GM12891 (cell line): ENCODE measurements at regions not wholly inside any gene's neighbourhood (a gene's known extent, or its start where the extent isn't known, plus 50 kb on each side); places are given as distances from the start of the nearest gene placed in this dataset.
"Not testable (repeated sequence)": the region's sequence is repeated elsewhere in the genome, so short reads cannot be mapped to it uniquely, and the experiment has no call there.

ENCODE experiments used
- DNase-seq: peaks from one replicate; pipeline ENCODE4 v3.0.0; 2011; ENCODE audit warnings: low spot score; ENCODE audit not compliant: insufficient read length
- FAIRE-seq: peaks from 2 replicates; lab custom pipeline; 2011; peaks lifted over from hg19 to GRCh38; lab: Jason Lieb, UNC
- PAX5 ChIP-seq: IDR thresholded peaks from 2 replicates; pipeline ENCODE4 v1.6.1; 2011; ENCODE audit warnings: low read length, moderate library complexity, mild to moderate bottlenecking; ENCODE audit not compliant: insufficient read depth, severe bottlenecking
- POLR2A ChIP-seq: IDR thresholded peaks from 2 replicates; pipeline ENCODE4 v1.6.1; 2011; ENCODE audit warnings: low read depth, low read length, control low read depth
- POLR2AphosphoS5 ChIP-seq: IDR thresholded peaks from 2 replicates; pipeline ENCODE4 v1.6.1; 2011; ENCODE audit warnings: low read depth, low read length, control low read depth
- POU2F2 ChIP-seq: IDR thresholded peaks from 2 replicates; pipeline ENCODE4 v1.6.1; 2011; ENCODE audit warnings: low read depth, mild to moderate bottlenecking, control low read depth, low read length, moderate library complexity
- SPI1 ChIP-seq: IDR thresholded peaks from 2 replicates; pipeline ENCODE4 v1.6.1; 2011; ENCODE audit warnings: low read depth, low read length, control low read depth
- TAF1 ChIP-seq: IDR thresholded peaks from 2 replicates; pipeline ENCODE4 v1.6.1; 2011; ENCODE audit warnings: low read depth, low read length, control low read depth

- no peak for FAIRE-seq
- no peak for TF ChIP-seq POU2F2
- TF ChIP-seq PAX5 = no peak
- no peak for TF ChIP-seq TAF1
- TF ChIP-seq POLR2A = no peak
- no peak for TF ChIP-seq SPI1
- TF ChIP-seq POLR2AphosphoS5 = no peak
- DNase-seq = no peak
Measured at GRCh38 chr22:26931471-26931870, 274.1 kb downstream of the MIAT start.

- no peak for DNase-seq
- TF ChIP-seq TAF1 (no peak), POLR2AphosphoS5 (no peak), POU2F2 (no peak), POLR2A (no peak)
- FAIRE-seq = no peak
Measured at GRCh38 chr22:26933105-26933590, 275.8 kb downstream of the MIAT start.

- FAIRE-seq = no peak
- TF ChIP-seq POLR2AphosphoS5 (no peak), SPI1 (no peak), POU2F2 (no peak), PAX5 (no peak), POLR2A (no peak), TAF1 (no peak)
- DNase-seq = no peak
Measured at GRCh38 chr22:26937213-26937612, 279.8 kb downstream of the MIAT start.

GRCh38 chr22:26939466-26939865 lies 282.1 kb downstream of the MIAT start:
- no peak for DNase-seq
- no peak for TF ChIP-seq POU2F2
- TF ChIP-seq TAF1 = no peak
- no peak for TF ChIP-seq POLR2A
- no peak for TF ChIP-seq PAX5
- no peak for TF ChIP-seq POLR2AphosphoS5
- FAIRE-seq = no peak

- FAIRE-seq (no peak), DNase-seq (no peak)
- TF ChIP-seq SPI1 (no peak), TAF1 (no peak), POU2F2 (no peak), POLR2AphosphoS5 (no peak), PAX5 (no peak), POLR2A (no peak)
Measured at GRCh38 chr22:26941896-26942636, 284.7 kb downstream of the MIAT start.

GRCh38 chr22:26942637-26942957 lies 285.2 kb downstream of the MIAT start:
- TF ChIP-seq POLR2AphosphoS5 = no peak
- TF ChIP-seq TAF1 = no peak
- no peak for TF ChIP-seq SPI1
- TF ChIP-seq PAX5 = no peak
- TF ChIP-seq POLR2A = no peak
- TF ChIP-seq POU2F2 = no peak
- no peak for DNase-seq
- FAIRE-seq = no peak

GRCh38 chr22:26945565-26945964 lies 288.2 kb downstream of the MIAT start:
- no peak for TF ChIP-seq PAX5
- TF ChIP-seq TAF1 = no peak
- no peak for TF ChIP-seq POU2F2
- no peak for TF ChIP-seq POLR2A
- TF ChIP-seq SPI1 = no peak
- TF ChIP-seq POLR2AphosphoS5 = no peak
- no peak for FAIRE-seq
- no peak for DNase-seq

- no peak for TF ChIP-seq PAX5
- no peak for TF ChIP-seq POLR2AphosphoS5
- DNase-seq (no peak), FAIRE-seq (no peak)
Measured at GRCh38 chr22:26949193-26949592, 291.8 kb downstream of the MIAT start.

- DNase-seq, FAIRE-seq: not testable (repeated sequence)
Measured at GRCh38 chr22:26951139-26951538, 293.8 kb downstream of the MIAT start.

GRCh38 chr22:26952004-26952403 lies 294.6 kb downstream of the MIAT start:
- FAIRE-seq (no peak), DNase-seq (no peak)
- TF ChIP-seq SPI1 = no peak
- TF ChIP-seq POU2F2 = no peak
- TF ChIP-seq POLR2A = no peak
- no peak for TF ChIP-seq TAF1
- TF ChIP-seq PAX5 = no peak
- no peak for TF ChIP-seq POLR2AphosphoS5

GRCh38 chr22:26952451-26953011 lies 295.1 kb downstream of the MIAT start:
- DNase-seq (no peak), FAIRE-seq (no peak)
- no peak for TF ChIP-seq POLR2A
